Endodermal cell (in vitro differentiated cells): ENCODE measurements at regions not wholly inside any gene's neighbourhood (a gene's known extent, or its start where the extent isn't known, plus 50 kb on each side); places are given as distances from the start of the nearest gene placed in this dataset.
"Not testable (repeated sequence)": the region's sequence is repeated elsewhere in the genome, so short reads cannot be mapped to it uniquely, and the experiment has no call there.

Experiments
- DNase-seq: peaks from one replicate; pipeline ENCODE4 v3.0.0-alpha.2; 2017
- H3K27ac ChIP-seq: 2 replicates; pipeline ENCODE4 v1.5.1; 2013; ENCODE audit warnings: mild to moderate bottlenecking, low read depth, low read length, moderate library complexity
- H3K27me3 ChIP-seq: 2 replicates; pipeline ENCODE4 v1.6.1; 2013; ENCODE audit warnings: mild to moderate bottlenecking, low read length, moderate library complexity; ENCODE audit not compliant: insufficient read depth, control insufficient read depth, poor library complexity, severe bottlenecking
- H3K36me3 ChIP-seq: 2 replicates; pipeline ENCODE4 v1.7.0; 2013; ENCODE audit warnings: mild to moderate bottlenecking, low read length, moderate library complexity; ENCODE audit not compliant: control insufficient read depth, insufficient read depth
- H3K4me1 ChIP-seq: one replicate; pipeline ENCODE4 v1.7.0; 2013; ENCODE audit warnings: low read length; ENCODE audit not compliant: control insufficient read depth, insufficient read depth
- H3K4me3 ChIP-seq: 2 replicates; pipeline ENCODE4 v1.5.1; 2013; ENCODE audit warnings: mild to moderate bottlenecking, low read length, moderate library complexity
- H3K9ac ChIP-seq: 2 replicates; pipeline ENCODE4 v1.6.1; 2013; ENCODE audit warnings: mild to moderate bottlenecking, low read length, moderate library complexity; ENCODE audit not compliant: poor library complexity, severe bottlenecking; ENCODE audit errors: extremely low read depth
- H3K9me3 ChIP-seq: 2 replicates; pipeline ENCODE4 v1.6.1; 2013; ENCODE audit warnings: mild to moderate bottlenecking, low read length, moderate library complexity; ENCODE audit not compliant: control insufficient read depth
- H3K27ac Mint-ChIP-seq: 2 replicates; pipeline ENCODE4 v1.8.0; 2020; ENCODE audit warnings: mixed read lengths
- H3K27me3 Mint-ChIP-seq: 2 replicates; pipeline ENCODE4 v1.8.0; 2021; ENCODE audit warnings: mild to moderate bottlenecking, mixed read lengths; ENCODE audit not compliant: insufficient read depth
- H3K36me3 Mint-ChIP-seq: 2 replicates; pipeline ENCODE4 v1.8.0; 2020; ENCODE audit warnings: low read depth, mixed read lengths
- H3K4me1 Mint-ChIP-seq: 2 replicates; pipeline ENCODE4 v1.8.0; 2020; ENCODE audit warnings: mixed read lengths
- H3K4me3 Mint-ChIP-seq: 2 replicates; pipeline ENCODE4 v1.8.0; 2020; ENCODE audit warnings: mild to moderate bottlenecking, moderate library complexity, mixed read lengths
- H3K9me3 Mint-ChIP-seq: 2 replicates; pipeline ENCODE4 v1.8.0; 2020; ENCODE audit warnings: mild to moderate bottlenecking, mixed read lengths
- CTCF ChIP-seq: fragments of 200-600 bp; sonication (generic); conservative IDR thresholded peaks from 2 replicates; pipeline ENCODE4 v1.5.0; 2021; ENCODE audit warnings: antibody characterized with exemption, mild to moderate bottlenecking
- WGBS, 2 experiments: methylation state at CpG; one replicate each; pipeline versions ENCODE4 v1.1.5 to v1.1.7; 2013; ENCODE audit warnings: missing lambda C conversion rate in 2 of 2, mixed read lengths in 1 of 2; ENCODE audit not compliant: insufficient coverage in 1 of 2, insufficient read length in 1 of 2; 5-methylcytosine and 5-hydroxymethylcytosine counted together

GRCh38 chr7:110507832-110508231 lies 583.1 kb upstream of the LRRN3 start:
- H3K9me3 ChIP-seq: no peaks in the 10 kb centered on the region
- no peak for TF ChIP-seq CTCF
- no peak overlapping the region for H3K9ac ChIP-seq
- Mint-ChIP-seq H3K27me3 (no peaks in the 10 kb centered on the region), H3K4me1 (no peaks in the 10 kb centered on the region), H3K27ac (no peak overlapping the region), H3K36me3 (no peaks in the 10 kb centered on the region), H3K4me3 (no peak overlapping the region), H3K9me3 (no peaks in the 10 kb centered on the region)
- no peaks in the 10 kb centered on the region for H3K27me3 ChIP-seq
- DNase-seq: no peak
- no peak overlapping the region for H3K4me3 ChIP-seq
- H3K4me1 ChIP-seq: no peaks in the 10 kb centered on the region
- H3K27ac ChIP-seq: no peak overlapping the region
- H3K36me3 ChIP-seq: no peaks in the 10 kb centered on the region

DNA sequence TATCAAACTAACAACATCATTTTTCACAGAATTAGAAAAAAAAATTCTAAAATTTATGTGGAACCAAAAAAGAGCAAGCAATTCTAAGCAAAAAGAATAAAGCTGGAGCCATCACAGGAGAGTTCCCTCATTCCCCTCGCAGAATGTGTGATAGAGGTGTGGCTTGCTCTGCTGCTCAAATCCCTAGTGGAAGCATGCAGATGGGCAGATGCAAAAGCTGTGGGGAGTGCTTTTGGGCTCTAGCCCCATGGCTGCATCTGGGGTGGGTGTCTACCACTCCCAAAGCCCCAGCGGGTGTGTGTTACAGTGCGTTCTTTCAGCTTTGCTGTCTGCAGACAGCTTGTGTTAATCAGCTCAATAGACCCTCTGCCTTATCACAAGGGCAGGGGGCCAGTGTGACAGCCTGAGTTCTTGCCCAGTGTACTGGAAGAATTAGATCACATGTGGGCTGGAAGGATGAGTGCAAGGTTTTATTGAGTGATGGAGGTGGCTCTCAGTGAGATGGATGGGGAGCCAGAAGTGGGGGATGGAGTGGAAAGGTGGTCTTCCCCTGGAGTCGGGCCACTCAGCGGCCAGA lies 575.9 kb upstream of the LRRN3 start:
- not testable (repeated sequence) for DNase-seq, H3K4me3 ChIP-seq, H3K36me3 ChIP-seq, H3K27me3 Mint-ChIP-seq, H3K36me3 Mint-ChIP-seq, H3K27me3 ChIP-seq, H3K4me1 ChIP-seq, H3K4me1 Mint-ChIP-seq, H3K9me3 ChIP-seq, H3K27ac ChIP-seq, H3K4me3 Mint-ChIP-seq, H3K9ac ChIP-seq, H3K27ac Mint-ChIP-seq
- H3K9me3 Mint-ChIP-seq: peaks cover 16% of the 10 kb centered on the region
- WGBS, 2 experiments: 57% methylated on average over 5 of the region's 5 CpGs; no CpG with 5 or more reads in 1 of the 2 experiments

DNA sequence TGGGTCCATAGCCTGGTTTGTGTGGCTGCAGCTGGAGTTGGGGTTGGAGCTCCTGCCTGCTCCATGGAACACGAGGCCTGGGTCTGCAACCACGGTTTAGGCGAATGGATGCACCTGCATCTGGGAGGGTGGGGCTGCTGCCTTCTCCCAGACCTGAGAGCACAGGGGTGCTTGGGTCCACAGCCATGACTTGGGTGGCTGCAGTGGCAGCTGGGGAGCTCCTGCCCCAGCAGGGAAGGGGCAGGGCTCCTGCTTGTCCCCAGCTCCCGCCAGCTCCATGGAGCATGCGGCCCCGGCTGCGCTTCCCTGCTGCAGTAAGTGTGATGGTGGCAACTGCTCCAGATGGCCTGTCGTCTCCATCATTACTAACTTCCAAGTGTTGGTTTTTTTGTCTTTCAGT lies 571.1 kb upstream of the LRRN3 start:
- no peak overlapping the region for H3K9ac ChIP-seq
- Mint-ChIP-seq H3K4me1 (peaks cover 38% of the 10 kb centered on the region), H3K36me3 (peaks cover 3% of the 10 kb centered on the region), H3K27ac (no peak overlapping the region), H3K4me3 (no peak overlapping the region), H3K9me3 (peaks cover 25% of the 10 kb centered on the region), H3K27me3 (peaks cover under 1% of the 10 kb centered on the region)
- 95 to 97% methylated on average over 5 to 8 of the region's 8 CpGs for WGBS, 2 experiments
- H3K4me1 ChIP-seq: peaks cover 10% of the 10 kb centered on the region
- no peak overlapping the region for H3K4me3 ChIP-seq
- H3K27ac ChIP-seq: no peak overlapping the region
- no peaks in the 10 kb centered on the region for H3K27me3 ChIP-seq
- H3K36me3 ChIP-seq: no peaks in the 10 kb centered on the region
- H3K9me3 ChIP-seq: peaks cover 16% of the 10 kb centered on the region
- no peak for DNase-seq
- TF ChIP-seq CTCF: no peak

DNA sequence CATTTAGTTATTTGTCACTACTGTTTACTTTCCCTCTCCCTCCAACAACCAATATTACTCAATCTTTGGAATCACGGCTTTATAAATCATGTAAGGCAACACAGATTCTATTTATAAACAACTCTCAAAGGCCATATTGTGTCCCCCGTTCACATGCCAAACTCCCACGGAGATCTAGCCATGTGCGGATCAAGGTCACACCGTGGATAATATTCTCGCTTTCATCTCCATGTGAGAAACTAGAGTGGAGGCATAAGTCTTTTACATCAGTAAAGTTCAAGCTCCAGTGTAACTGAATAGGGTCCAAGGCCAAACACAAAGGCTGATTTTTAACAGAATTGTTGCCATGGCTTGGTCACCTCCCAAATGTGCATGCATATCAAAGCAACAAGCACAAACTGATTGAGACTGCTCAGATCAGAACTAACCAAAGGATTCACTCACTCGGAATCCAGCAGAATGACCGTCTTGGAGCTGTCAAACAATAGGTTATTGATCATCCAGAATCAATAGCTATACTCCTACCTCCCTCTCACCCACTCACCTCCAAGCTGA lies 569.5 kb upstream of the LRRN3 start:
- no peak overlapping the region for H3K4me3 Mint-ChIP-seq
- no peak overlapping the region for H3K9ac ChIP-seq
- H3K27ac Mint-ChIP-seq: no peak overlapping the region
- DNase-seq: no peak
- no peak overlapping the region for H3K4me3 ChIP-seq
- H3K27me3 Mint-ChIP-seq: peaks cover 7% of the 10 kb centered on the region
- TF ChIP-seq CTCF: no peak
- peaks cover 3% of the 10 kb centered on the region for H3K36me3 Mint-ChIP-seq
- peaks cover 14% of the 10 kb centered on the region for H3K27me3 ChIP-seq
- H3K27ac ChIP-seq: peak overlapping the region; percentile 78
- H3K4me1 ChIP-seq: peaks cover 10% of the 10 kb centered on the region
- H3K9me3 ChIP-seq: peaks cover 16% of the 10 kb centered on the region
- H3K9me3 Mint-ChIP-seq: peaks cover 25% of the 10 kb centered on the region
- H3K36me3 ChIP-seq: no peaks in the 10 kb centered on the region
- peaks cover 30% of the 10 kb centered on the region for H3K4me1 Mint-ChIP-seq
- 90 to 92% methylated on average over 8 of the region's 8 CpGs for WGBS, 2 experiments
